HUES48 (cell line): ENCODE measurements at regions not wholly inside any gene's neighbourhood (a gene's known extent, or its start where the extent isn't known, plus 50 kb on each side); places are given as distances from the start of the nearest gene placed in this dataset.

Experiments
- H3K27ac ChIP-seq: one replicate; pipeline ENCODE4 v1.7.0; 2013; ENCODE audit warnings: low read depth, low read length, inconsistent platforms
- H3K27me3 ChIP-seq: 2 replicates; pipeline ENCODE4 v1.6.1; 2013; ENCODE audit warnings: mild to moderate bottlenecking, low read length; ENCODE audit not compliant: control insufficient read depth, insufficient read depth
- H3K36me3 ChIP-seq: 2 replicates; pipeline ENCODE4 v1.6.1; 2013; ENCODE audit warnings: low read length; ENCODE audit not compliant: control insufficient read depth, insufficient read depth
- H3K4me1 ChIP-seq: 2 replicates; pipeline ENCODE4 v1.6.1; 2013; ENCODE audit warnings: mild to moderate bottlenecking, low read length; ENCODE audit not compliant: control insufficient read depth, insufficient read depth
- H3K4me3 ChIP-seq: 2 replicates; pipeline ENCODE4 v1.5.1; 2013; ENCODE audit warnings: mild to moderate bottlenecking, low read depth, low read length
- H3K9ac ChIP-seq: 2 replicates; pipeline ENCODE4 v1.6.1; 2013; ENCODE audit warnings: mild to moderate bottlenecking, low read depth, low read length, moderate library complexity
- H3K9me3 ChIP-seq: 2 replicates; pipeline ENCODE4 v1.6.1; 2013; ENCODE audit warnings: low read length; ENCODE audit not compliant: control insufficient read depth, insufficient read depth

DNA sequence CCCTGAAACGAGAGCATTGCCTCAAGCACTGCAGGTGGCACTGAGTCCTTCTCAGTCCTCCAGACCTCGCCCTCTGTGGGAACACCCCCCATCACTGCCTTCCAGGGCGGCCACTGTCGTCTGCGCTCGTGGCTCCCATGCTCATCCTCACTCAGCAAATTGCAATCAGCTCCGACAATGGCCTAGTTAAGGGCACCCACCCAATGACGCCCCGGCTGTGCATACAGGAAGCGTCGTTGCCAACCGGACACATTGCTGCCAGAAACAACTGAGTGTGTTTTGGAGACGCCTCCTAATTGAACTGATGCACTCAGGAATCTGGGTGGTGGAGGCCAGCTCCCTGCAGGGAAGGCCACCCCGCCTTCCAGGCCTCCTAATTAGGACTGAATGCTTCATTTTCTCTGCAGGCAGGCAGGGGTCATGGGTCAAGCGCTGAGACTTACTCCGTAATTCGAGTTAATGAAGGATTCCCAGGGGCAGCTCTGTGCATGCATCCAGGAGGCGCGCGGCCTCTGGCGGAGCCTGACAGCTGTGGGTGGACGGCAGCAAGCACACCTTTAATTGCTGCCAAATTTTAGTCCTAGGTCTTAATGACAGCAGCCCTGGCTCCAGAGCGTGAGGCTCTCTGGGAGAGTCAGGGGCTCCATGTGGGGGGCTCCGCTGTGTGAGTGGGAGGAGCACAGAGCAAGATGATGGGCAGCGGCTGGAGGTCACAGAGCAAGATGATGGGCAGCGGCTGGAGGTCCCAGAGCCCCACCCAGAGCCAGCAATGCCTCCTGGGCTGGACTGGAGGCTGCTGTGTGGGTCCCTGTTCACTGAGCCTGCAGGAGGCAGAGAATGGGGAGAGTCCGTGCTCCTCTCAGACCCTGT, 199.0 kb downstream of the BRD1 start:
- H3K27ac ChIP-seq, result no peak overlapping the region
- no peaks in the 10 kb centered on the region for H3K36me3 ChIP-seq
- H3K9me3 ChIP-seq, result no peaks in the 10 kb centered on the region
- H3K4me3 ChIP-seq, result no peak overlapping the region
- no peak overlapping the region for H3K9ac ChIP-seq
- peaks cover 8% of the 10 kb centered on the region; the same call in 1 of the 2 replicates for H3K4me1 ChIP-seq
- H3K27me3 ChIP-seq, result peaks cover 3% of the 10 kb centered on the region; the same call in 1 of the 2 replicates

GRCh38 chr22:49627217-49628181, 200.2 kb downstream of the BRD1 start:
- Histone ChIP-seq H3K9ac (no peak overlapping the region), H3K4me1 (peaks cover 4% of the 10 kb centered on the region; the same call in 1 of the 2 replicates)

GRCh38 chr22:49626361-49627216, 201.1 kb downstream of the BRD1 start:
- Histone ChIP-seq H3K9ac (no peak overlapping the region), H3K27ac (no peak overlapping the region), H3K27me3 (no peaks in the 10 kb centered on the region), H3K9me3 (no peaks in the 10 kb centered on the region), H3K4me1 (no peaks in the 10 kb centered on the region), H3K4me3 (no peak overlapping the region), H3K36me3 (no peaks in the 10 kb centered on the region)

More at GRCh38 chr22:49627217-49628181, 200.2 kb downstream of the BRD1 start:
- H3K27me3 ChIP-seq, result peaks cover 3% of the 10 kb centered on the region; the same call in 1 of the 2 replicates
- H3K27ac ChIP-seq, result no peak overlapping the region
- no peak overlapping the region for H3K4me3 ChIP-seq
- no peaks in the 10 kb centered on the region for H3K9me3 ChIP-seq
- H3K36me3 ChIP-seq, result no peaks in the 10 kb centered on the region

DNA sequence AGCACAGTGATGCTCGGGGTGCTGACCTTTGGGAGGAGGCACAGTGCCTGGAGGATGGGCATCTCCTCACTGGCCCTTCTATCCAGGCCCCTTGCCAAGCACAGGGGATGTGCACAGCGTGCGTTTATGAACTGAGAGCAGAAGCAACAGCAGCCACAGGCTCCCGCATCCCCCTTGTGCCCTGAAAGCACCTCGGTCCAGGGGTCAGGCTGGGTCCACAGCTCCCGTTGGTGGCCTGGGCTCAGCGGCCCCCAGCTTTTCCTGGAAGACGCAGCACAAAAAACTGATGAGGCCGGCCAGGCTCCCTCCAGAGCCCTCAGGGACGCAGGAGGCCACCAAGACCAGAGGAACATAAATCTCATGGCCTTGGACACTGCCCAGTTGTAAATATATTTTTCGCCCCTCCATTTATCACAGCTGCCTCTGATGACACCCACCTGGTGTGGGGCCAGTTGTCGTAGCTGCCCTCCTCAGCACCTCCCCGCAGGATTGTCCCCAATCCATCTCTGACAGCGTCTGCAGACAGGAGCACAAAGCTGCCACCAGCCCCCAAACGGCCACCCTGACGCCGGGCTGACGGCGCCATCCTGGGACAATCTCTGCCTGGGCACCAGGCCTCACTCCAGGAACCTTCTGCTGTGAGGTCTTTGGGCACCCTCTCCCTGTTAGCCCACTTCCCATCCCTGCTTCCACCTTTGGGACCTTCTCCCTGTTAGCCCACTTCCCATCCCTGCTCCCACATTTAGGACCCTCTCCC, 203.1 kb downstream of the BRD1 start:
- Histone ChIP-seq H3K4me1 (no peaks in the 10 kb centered on the region), H3K27me3 (no peaks in the 10 kb centered on the region), H3K9ac (no peak overlapping the region), H3K27ac (no peak overlapping the region), H3K4me3 (no peak overlapping the region), H3K36me3 (no peaks in the 10 kb centered on the region), H3K9me3 (no peaks in the 10 kb centered on the region)

DNA sequence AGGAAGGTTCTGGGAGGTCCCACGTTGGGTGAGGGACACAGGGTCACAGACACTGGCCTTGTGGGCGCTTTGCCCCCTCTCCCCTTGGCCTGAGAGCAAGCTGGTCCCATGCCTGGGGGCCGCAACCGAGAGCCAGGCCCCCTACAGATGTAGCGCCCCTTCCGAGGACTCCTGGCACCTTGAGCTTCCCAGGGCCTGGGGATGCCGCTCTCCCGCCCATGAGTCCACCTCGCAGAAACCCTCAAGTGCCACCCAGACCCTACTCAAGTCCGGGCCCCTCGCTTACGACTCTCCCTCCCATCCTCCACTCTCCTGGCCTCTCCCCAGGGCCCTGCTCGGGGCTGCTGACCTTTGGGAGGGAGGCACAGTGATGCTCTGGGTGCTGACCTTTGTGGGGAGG, 204.0 kb downstream of the BRD1 start:
- Histone ChIP-seq H3K9me3 (no peaks in the 10 kb centered on the region), H3K27ac (no peak overlapping the region), H3K4me3 (no peak overlapping the region), H3K27me3 (no peaks in the 10 kb centered on the region), H3K9ac (no peak overlapping the region), H3K36me3 (no peaks in the 10 kb centered on the region), H3K4me1 (no peaks in the 10 kb centered on the region)

DNA sequence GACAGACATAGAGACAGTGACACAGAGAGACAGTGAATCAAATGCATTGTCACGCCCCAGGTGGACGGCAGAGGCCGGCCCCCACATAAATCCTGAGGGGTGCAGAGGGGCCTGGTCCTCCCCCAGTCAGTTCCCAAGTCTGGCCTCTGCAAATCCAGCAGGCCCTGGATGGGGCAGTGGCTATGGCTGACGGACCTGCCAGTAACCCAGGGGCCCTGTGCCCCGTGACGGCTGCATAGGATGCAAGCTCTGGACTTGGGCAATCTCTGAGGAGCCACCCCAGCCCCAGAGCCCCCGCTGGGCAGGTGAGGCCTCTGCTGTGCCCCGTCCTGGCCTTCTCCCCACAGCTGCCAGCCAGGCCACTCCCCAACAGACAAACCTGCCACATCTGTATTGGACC, 204.5 kb downstream of the BRD1 start:
- Histone ChIP-seq H3K27ac (no peak overlapping the region), H3K27me3 (no peaks in the 10 kb centered on the region)

DNA sequence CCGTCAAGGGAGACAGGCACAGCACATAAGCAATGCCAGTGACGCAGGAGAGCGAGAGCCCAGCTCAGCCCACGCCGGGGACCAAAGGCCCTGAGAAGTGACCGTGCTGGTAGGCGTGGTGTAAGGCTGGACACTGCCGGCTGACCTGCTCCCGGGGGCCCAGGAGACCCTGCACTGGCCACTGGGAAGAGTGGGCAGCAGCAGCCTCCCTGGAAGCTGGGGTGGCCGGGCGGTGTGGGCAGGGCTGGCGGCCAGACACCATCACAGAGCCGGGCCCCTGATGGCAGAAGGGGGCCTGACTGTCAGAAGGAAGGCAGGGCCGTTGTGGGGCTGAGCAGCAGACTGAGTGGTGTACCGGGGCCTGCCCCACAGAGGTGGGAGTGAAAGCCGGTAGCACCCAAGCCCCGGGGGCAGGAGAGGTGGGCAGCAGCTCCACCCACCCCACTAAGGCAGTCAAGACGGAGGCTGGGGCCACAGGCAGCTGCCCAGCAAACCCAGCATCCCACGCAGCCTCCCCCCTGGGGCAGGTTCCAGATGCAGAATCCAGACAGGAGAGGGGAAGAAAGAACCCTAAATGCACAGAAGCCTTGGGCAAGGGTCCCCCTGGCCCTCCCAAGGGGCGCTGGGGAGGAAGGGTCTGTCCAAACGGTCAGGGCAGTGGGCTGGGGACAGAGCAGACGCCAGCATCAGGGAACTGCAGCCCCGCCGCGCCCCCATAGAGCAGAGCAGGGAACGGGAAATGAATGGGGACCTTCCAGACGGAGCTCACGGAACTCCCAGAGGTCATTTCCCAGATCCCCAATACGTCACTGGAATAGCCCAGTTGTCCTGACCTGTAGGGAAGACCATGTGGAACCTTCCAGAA, 205.2 kb downstream of the BRD1 start:
- no peaks in the 10 kb centered on the region for H3K9me3 ChIP-seq
- no peak overlapping the region for H3K27ac ChIP-seq
- no peak overlapping the region for H3K9ac ChIP-seq
- no peak overlapping the region for H3K4me3 ChIP-seq
- no peaks in the 10 kb centered on the region for H3K4me1 ChIP-seq
- H3K27me3 ChIP-seq, result no peaks in the 10 kb centered on the region
- no peaks in the 10 kb centered on the region for H3K36me3 ChIP-seq

More for the DNA sequence above, 204.5 kb downstream of the BRD1 start:
- H3K4me1 ChIP-seq, result no peaks in the 10 kb centered on the region
- H3K9ac ChIP-seq, result no peak overlapping the region
- no peak overlapping the region for H3K4me3 ChIP-seq
- H3K36me3 ChIP-seq, result no peaks in the 10 kb centered on the region
- H3K9me3 ChIP-seq, result no peaks in the 10 kb centered on the region

DNA sequence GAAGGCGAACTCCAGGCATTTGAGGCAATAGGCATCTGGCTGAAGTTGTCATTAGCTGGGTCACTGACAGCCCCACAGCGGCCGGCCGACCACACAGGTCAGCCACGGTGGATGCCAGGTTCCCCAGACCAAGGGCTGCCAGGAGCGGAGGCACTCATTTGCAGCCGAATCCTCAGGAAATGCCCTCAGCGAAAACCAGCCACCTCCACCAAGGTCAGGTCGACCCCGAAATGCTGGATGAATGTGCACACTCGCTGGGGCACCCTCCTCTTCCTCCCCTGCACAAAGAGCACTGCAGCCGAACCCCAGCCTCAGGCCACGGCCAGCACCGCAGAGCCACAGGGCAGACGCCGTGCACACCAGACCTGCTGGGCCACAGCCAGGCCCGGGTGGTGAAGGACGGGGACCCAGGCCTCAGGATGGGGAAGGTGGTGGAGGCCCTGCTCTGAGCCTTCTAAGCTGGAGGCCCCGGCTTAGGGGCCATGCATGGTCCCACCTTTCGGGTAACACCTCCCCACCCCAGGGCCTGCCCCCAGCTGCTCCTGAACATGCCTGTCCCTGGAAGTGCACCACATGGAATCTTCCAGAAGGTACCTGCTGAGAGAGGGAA, 206.0 kb downstream of the BRD1 start:
- H3K27ac ChIP-seq, result no peak overlapping the region
- no peaks in the 10 kb centered on the region for H3K27me3 ChIP-seq
- H3K4me1 ChIP-seq, result no peaks in the 10 kb centered on the region
- H3K9ac ChIP-seq, result no peak overlapping the region
- H3K4me3 ChIP-seq, result no peak overlapping the region
- no peaks in the 10 kb centered on the region for H3K9me3 ChIP-seq
- no peaks in the 10 kb centered on the region for H3K36me3 ChIP-seq

DNA sequence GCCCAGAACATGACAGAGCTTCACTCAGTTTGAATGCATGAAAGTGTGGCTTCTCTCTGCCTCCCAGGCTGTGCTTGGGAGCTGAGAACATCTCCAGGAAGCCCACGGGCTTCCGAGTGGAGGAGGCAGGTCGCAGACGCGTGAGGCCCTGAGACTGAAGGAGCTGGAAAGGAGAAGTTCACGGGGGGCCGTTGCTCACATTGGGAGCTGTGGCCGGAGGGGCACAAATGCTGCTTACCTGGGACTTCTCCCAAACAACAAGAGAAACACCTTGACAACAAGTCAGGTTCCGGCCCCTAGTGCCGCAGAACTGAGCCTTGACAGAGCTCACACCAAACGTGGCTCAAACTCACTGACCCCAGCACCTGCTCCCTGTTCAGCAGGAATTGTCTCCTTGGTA, 207.0 kb downstream of the BRD1 start:
- H3K36me3 ChIP-seq, result no peaks in the 10 kb centered on the region
- no peak overlapping the region for H3K27ac ChIP-seq
- H3K9me3 ChIP-seq, result no peaks in the 10 kb centered on the region
- no peak overlapping the region for H3K4me3 ChIP-seq
- no peaks in the 10 kb centered on the region for H3K27me3 ChIP-seq
- H3K4me1 ChIP-seq, result no peaks in the 10 kb centered on the region
- H3K9ac ChIP-seq, result no peak overlapping the region
